Activated T-helper 2 cell treated with anti-CD3 and anti-CD28 coated beads, Interferon-gamma antibody, Interleukin-2, Interleukin-4, amounts not matched to agents 10 μg/mL and 5 μg/mL and 100 μg/mL, durations not matched to agents 14 hours and 24 hours and 36 hours (primary cell): ENCODE measurements at regions not wholly inside any gene's neighbourhood (a gene's known extent, or its start where the extent isn't known, plus 50 kb on each side); places are given as distances from the start of the nearest gene placed in this dataset.

Experiments used
- DNase-seq: peaks from one replicate; pipeline ENCODE4 v3.0.0; 2021; ENCODE audit warnings: low spot score
- H3K27ac Mint-ChIP-seq: one replicate; pipeline ENCODE4 v1.8.0; 2021; ENCODE audit warnings: mixed read lengths
- H3K27me3 Mint-ChIP-seq: one replicate; pipeline ENCODE4 v1.8.0; 2021; ENCODE audit warnings: low read depth, mixed read lengths
- H3K36me3 Mint-ChIP-seq: one replicate; pipeline ENCODE4 v1.8.0; 2021; ENCODE audit warnings: low read depth, mixed read lengths
- H3K4me1 Mint-ChIP-seq: one replicate; pipeline ENCODE4 v1.8.0; 2021; ENCODE audit warnings: low read depth, mixed read lengths
- H3K4me3 Mint-ChIP-seq: one replicate; pipeline ENCODE4 v1.8.0; 2021; ENCODE audit warnings: low read depth, mild to moderate bottlenecking, moderate library complexity, mixed read lengths
- H3K9me3 Mint-ChIP-seq: one replicate; pipeline ENCODE4 v1.8.0; 2021; ENCODE audit warnings: mixed read lengths
- intact Hi-C: fragments of 100-400 bp; cut with micrococcal nuclease; formaldehyde crosslinking; loops from one replicate; pipeline ENCODE4 v1.15.1; 2023

- H3K4me3 Mint-ChIP-seq = no peak overlapping the region
- intact Hi-C loops = no loop called here
- no peak overlapping the region for H3K27ac Mint-ChIP-seq
- no peaks in the 10 kb centered on the region for H3K4me1 Mint-ChIP-seq
- no peaks in the 10 kb centered on the region for H3K9me3 Mint-ChIP-seq
- no peaks in the 10 kb centered on the region for H3K36me3 Mint-ChIP-seq
- no peaks in the 10 kb centered on the region for H3K27me3 Mint-ChIP-seq
- no peak for DNase-seq
Measured at GRCh38 chr18:60153376-60153775, 219.2 kb downstream of the MC4R start.

GRCh38 chr18:60149316-60149715, 223.3 kb downstream of the MC4R start:
- intact Hi-C loops = no loop called here
- H3K36me3 Mint-ChIP-seq = no peaks in the 10 kb centered on the region
- DNase-seq = no peak
- no peak overlapping the region for H3K27ac Mint-ChIP-seq
- no peaks in the 10 kb centered on the region for H3K9me3 Mint-ChIP-seq
- H3K4me3 Mint-ChIP-seq = no peak overlapping the region
- H3K27me3 Mint-ChIP-seq = peaks cover 1% of the 10 kb centered on the region
- H3K4me1 Mint-ChIP-seq = no peaks in the 10 kb centered on the region

- Mint-ChIP-seq H3K4me3 (no peak overlapping the region), H3K27ac (no peak overlapping the region), H3K36me3 (no peaks in the 10 kb centered on the region), H3K27me3 (peaks cover 1% of the 10 kb centered on the region), H3K9me3 (no peaks in the 10 kb centered on the region), H3K4me1 (no peaks in the 10 kb centered on the region)
- intact Hi-C loops = no loop called here
- DNase-seq = no peak
Measured at GRCh38 chr18:60147323-60147722, 225.3 kb downstream of the MC4R start.

- H3K9me3 Mint-ChIP-seq = no peaks in the 10 kb centered on the region
- peaks cover 1% of the 10 kb centered on the region for H3K27me3 Mint-ChIP-seq
- no peaks in the 10 kb centered on the region for H3K4me1 Mint-ChIP-seq
- H3K27ac Mint-ChIP-seq = no peak overlapping the region
- H3K4me3 Mint-ChIP-seq = no peak overlapping the region
- no peak for DNase-seq
- no peaks in the 10 kb centered on the region for H3K36me3 Mint-ChIP-seq
- intact Hi-C loops = no loop called here
Measured at GRCh38 chr18:60146220-60146960, 226.2 kb downstream of the MC4R start.

GRCh38 chr18:60145776-60146175, 226.8 kb downstream of the MC4R start:
- no peak overlapping the region for H3K27ac Mint-ChIP-seq
- DNase-seq = no peak
- no peaks in the 10 kb centered on the region for H3K36me3 Mint-ChIP-seq
- peaks cover 1% of the 10 kb centered on the region for H3K27me3 Mint-ChIP-seq
- intact Hi-C loops = no loop called here
- H3K9me3 Mint-ChIP-seq = no peaks in the 10 kb centered on the region
- no peak overlapping the region for H3K4me3 Mint-ChIP-seq
- H3K4me1 Mint-ChIP-seq = no peaks in the 10 kb centered on the region

GRCh38 chr18:60134806-60135205, 235.0 kb downstream of the PMAIP1 start:
- H3K4me3 Mint-ChIP-seq = no peak overlapping the region
- no peaks in the 10 kb centered on the region for H3K4me1 Mint-ChIP-seq
- H3K27me3 Mint-ChIP-seq = no peaks in the 10 kb centered on the region
- no peak for DNase-seq
- H3K36me3 Mint-ChIP-seq = no peaks in the 10 kb centered on the region
- intact Hi-C loops = no loop called here
- H3K9me3 Mint-ChIP-seq = no peaks in the 10 kb centered on the region
- H3K27ac Mint-ChIP-seq = no peak overlapping the region

GRCh38 chr18:60130284-60130683, 230.5 kb downstream of the PMAIP1 start:
- intact Hi-C loops = no loop called here
- H3K4me1 Mint-ChIP-seq = no peaks in the 10 kb centered on the region
- no peak for DNase-seq
- no peaks in the 10 kb centered on the region for H3K27me3 Mint-ChIP-seq
- no peaks in the 10 kb centered on the region for H3K36me3 Mint-ChIP-seq
- H3K27ac Mint-ChIP-seq = no peak overlapping the region
- no peak overlapping the region for H3K4me3 Mint-ChIP-seq
- H3K9me3 Mint-ChIP-seq = no peaks in the 10 kb centered on the region

- intact Hi-C loops = no loop called here
- no peak overlapping the region for H3K4me3 Mint-ChIP-seq
- H3K27me3 Mint-ChIP-seq = no peaks in the 10 kb centered on the region
Measured at GRCh38 chr18:60123031-60123430, 223.2 kb downstream of the PMAIP1 start.

GRCh38 chr18:60122339-60122738, 222.5 kb downstream of the PMAIP1 start:
- Mint-ChIP-seq H3K27me3 (no peaks in the 10 kb centered on the region), H3K4me1 (no peaks in the 10 kb centered on the region), H3K36me3 (no peaks in the 10 kb centered on the region), H3K9me3 (no peaks in the 10 kb centered on the region), H3K4me3 (no peak overlapping the region), H3K27ac (no peak overlapping the region)
- DNase-seq = no peak
- intact Hi-C loops = no loop called here

More at GRCh38 chr18:60123031-60123430, 223.2 kb downstream of the PMAIP1 start:
- Mint-ChIP-seq H3K27ac (no peak overlapping the region), H3K4me1 (no peaks in the 10 kb centered on the region), H3K36me3 (no peaks in the 10 kb centered on the region), H3K9me3 (no peaks in the 10 kb centered on the region)
- DNase-seq = no peak

- H3K27ac Mint-ChIP-seq = no peak overlapping the region
- no peaks in the 10 kb centered on the region for H3K4me1 Mint-ChIP-seq
- intact Hi-C loops = no loop called here
- no peak for DNase-seq
- no peaks in the 10 kb centered on the region for H3K27me3 Mint-ChIP-seq
- no peaks in the 10 kb centered on the region for H3K9me3 Mint-ChIP-seq
- no peak overlapping the region for H3K4me3 Mint-ChIP-seq
- no peaks in the 10 kb centered on the region for H3K36me3 Mint-ChIP-seq
Measured at GRCh38 chr18:60120231-60120750, 220.5 kb downstream of the PMAIP1 start.

- no peaks in the 10 kb centered on the region for H3K36me3 Mint-ChIP-seq
- no peak for DNase-seq
- H3K4me1 Mint-ChIP-seq = no peaks in the 10 kb centered on the region
- H3K27me3 Mint-ChIP-seq = no peaks in the 10 kb centered on the region
- intact Hi-C loops = no loop called here
- H3K4me3 Mint-ChIP-seq = no peak overlapping the region
- no peaks in the 10 kb centered on the region for H3K9me3 Mint-ChIP-seq
- no peak overlapping the region for H3K27ac Mint-ChIP-seq
Measured at GRCh38 chr18:60117321-60117720, 217.5 kb downstream of the PMAIP1 start.

GRCh38 chr18:60113396-60113795, 213.6 kb downstream of the PMAIP1 start:
- no peak overlapping the region for H3K27ac Mint-ChIP-seq
- H3K4me3 Mint-ChIP-seq = no peak overlapping the region
- no peaks in the 10 kb centered on the region for H3K36me3 Mint-ChIP-seq
- no peaks in the 10 kb centered on the region for H3K9me3 Mint-ChIP-seq
- DNase-seq = no peak
- no peaks in the 10 kb centered on the region for H3K4me1 Mint-ChIP-seq
- intact Hi-C loops = no loop called here
- no peaks in the 10 kb centered on the region for H3K27me3 Mint-ChIP-seq

- Mint-ChIP-seq H3K4me3 (no peak overlapping the region), H3K27ac (no peak overlapping the region), H3K9me3 (no peaks in the 10 kb centered on the region), H3K36me3 (no peaks in the 10 kb centered on the region), H3K4me1 (no peaks in the 10 kb centered on the region), H3K27me3 (no peaks in the 10 kb centered on the region)
- intact Hi-C loops = no loop called here
- no peak for DNase-seq
Measured at GRCh38 chr18:60112369-60112768, 212.6 kb downstream of the PMAIP1 start.
